Osteoblast (primary cell): ENCODE measurements at regions not wholly inside any gene's neighbourhood (a gene's known extent, or its start where the extent isn't known, plus 50 kb on each side); places are given as distances from the start of the nearest gene placed in this dataset.

ENCODE experiments used
- DNase-seq: peaks from one replicate; pipeline ENCODE4 v3.0.0; 2011; ENCODE audit warnings: low spot score, mixed read lengths; ENCODE audit not compliant: insufficient read length; ENCODE audit errors: missing footprints
- H2AFZ ChIP-seq: 2 replicates; pipeline ENCODE4 v1.6.0; 2011; ENCODE audit warnings: mild to moderate bottlenecking, low read length
- H3K27ac ChIP-seq: 2 replicates; pipeline ENCODE4 v1.5.1; 2011; ENCODE audit warnings: mild to moderate bottlenecking, low read depth, low read length, moderate library complexity
- H3K27me3 ChIP-seq: 2 replicates; pipeline ENCODE4 v1.6.0; 2012; ENCODE audit warnings: mild to moderate bottlenecking, control low read depth, inconsistent platforms, low read length, moderate library complexity; ENCODE audit not compliant: insufficient read depth
- H3K36me3 ChIP-seq: 2 replicates; pipeline ENCODE4 v1.5.1; 2011; ENCODE audit warnings: mild to moderate bottlenecking, low read length, control low read depth, moderate library complexity; ENCODE audit not compliant: insufficient read depth
- H3K4me1 ChIP-seq: 2 replicates; pipeline ENCODE4 v1.5.1; 2011; ENCODE audit warnings: mild to moderate bottlenecking, low read length, control low read depth, moderate library complexity; ENCODE audit not compliant: insufficient read depth
- H3K4me2 ChIP-seq: 2 replicates; pipeline ENCODE4 v1.6.0; 2011; ENCODE audit warnings: mild to moderate bottlenecking, low read length; ENCODE audit not compliant: insufficient read depth
- H3K4me3 ChIP-seq: fragments of 200-600 bp; sonication (generic); 3 replicates; pipeline ENCODE4 v1.5.1; 2012; ENCODE audit warnings: mild to moderate bottlenecking, low read length, inconsistent platforms; ENCODE audit not compliant: insufficient read depth
- H3K79me2 ChIP-seq: 2 replicates; pipeline ENCODE4 v1.6.0; 2012; ENCODE audit warnings: mild to moderate bottlenecking, low read length, control low read depth, inconsistent platforms; ENCODE audit not compliant: insufficient read depth
- H3K9me3 ChIP-seq: 2 replicates; pipeline ENCODE4 v1.5.1; 2011; ENCODE audit warnings: low read depth, low read length, control low read depth
- H4K20me1 ChIP-seq: 2 replicates; pipeline ENCODE4 v1.6.0; 2012; ENCODE audit warnings: mild to moderate bottlenecking, low read length, control low read depth; ENCODE audit not compliant: insufficient read depth
- TF ChIP-seq, protein P1 (sequence below): IDR thresholded peaks from 2 replicates; pipeline ENCODE4 v1.5.1; 2011; ENCODE audit warnings: mild to moderate bottlenecking, low read depth, low read length, moderate library complexity; ENCODE audit errors: extremely low read depth

GRCh38 chr4:136713140-136713539, 819.2 kb downstream of the PCDH18 start:
- peak; percentile 31 for DNase-seq
- H3K4me3 ChIP-seq = no peak overlapping the region
- H2AFZ ChIP-seq = no peak overlapping the region
- no peaks in the 10 kb centered on the region for H4K20me1 ChIP-seq
- H3K36me3 ChIP-seq = no peaks in the 10 kb centered on the region
- no peaks in the 10 kb centered on the region for H3K79me2 ChIP-seq
- no peak overlapping the region for H3K4me2 ChIP-seq
- no peaks in the 10 kb centered on the region for H3K9me3 ChIP-seq
- H3K27ac ChIP-seq = no peak overlapping the region
- H3K27me3 ChIP-seq = no peaks in the 10 kb centered on the region
- H3K4me1 ChIP-seq = no peaks in the 10 kb centered on the region
- TF ChIP-seq, protein P1, sequence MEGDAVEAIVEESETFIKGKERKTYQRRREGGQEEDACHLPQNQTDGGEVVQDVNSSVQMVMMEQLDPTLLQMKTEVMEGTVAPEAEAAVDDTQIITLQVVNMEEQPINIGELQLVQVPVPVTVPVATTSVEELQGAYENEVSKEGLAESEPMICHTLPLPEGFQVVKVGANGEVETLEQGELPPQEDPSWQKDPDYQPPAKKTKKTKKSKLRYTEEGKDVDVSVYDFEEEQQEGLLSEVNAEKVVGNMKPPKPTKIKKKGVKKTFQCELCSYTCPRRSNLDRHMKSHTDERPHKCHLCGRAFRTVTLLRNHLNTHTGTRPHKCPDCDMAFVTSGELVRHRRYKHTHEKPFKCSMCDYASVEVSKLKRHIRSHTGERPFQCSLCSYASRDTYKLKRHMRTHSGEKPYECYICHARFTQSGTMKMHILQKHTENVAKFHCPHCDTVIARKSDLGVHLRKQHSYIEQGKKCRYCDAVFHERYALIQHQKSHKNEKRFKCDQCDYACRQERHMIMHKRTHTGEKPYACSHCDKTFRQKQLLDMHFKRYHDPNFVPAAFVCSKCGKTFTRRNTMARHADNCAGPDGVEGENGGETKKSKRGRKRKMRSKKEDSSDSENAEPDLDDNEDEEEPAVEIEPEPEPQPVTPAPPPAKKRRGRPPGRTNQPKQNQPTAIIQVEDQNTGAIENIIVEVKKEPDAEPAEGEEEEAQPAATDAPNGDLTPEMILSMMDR = no peak

DNA sequence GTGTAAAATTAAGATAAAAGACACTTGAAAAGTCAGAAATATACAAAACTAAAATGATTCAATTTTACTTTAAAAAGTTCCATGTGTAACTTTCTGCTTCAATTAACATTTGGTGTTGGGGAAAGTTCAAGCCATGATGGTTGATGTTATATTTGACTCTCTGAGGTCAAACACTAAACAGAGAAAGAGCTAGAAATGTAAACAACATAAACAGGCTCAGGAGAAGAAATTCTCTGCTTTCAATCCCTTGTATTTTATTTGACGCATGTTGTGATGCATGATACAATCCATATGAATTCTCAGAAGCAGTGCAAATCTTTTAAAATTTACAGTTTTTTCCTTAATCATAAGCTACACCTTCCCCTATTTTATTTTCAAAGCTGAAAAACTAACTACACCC, 822.4 kb downstream of the PCDH18 start:
- TF ChIP-seq, protein P1 = no peak

GRCh38 chr4:136706942-136707341, 825.4 kb downstream of the PCDH18 start:
- Histone ChIP-seq H4K20me1 (no peaks in the 10 kb centered on the region), H3K27me3 (no peaks in the 10 kb centered on the region), H3K36me3 (no peaks in the 10 kb centered on the region)

More for the DNA sequence above, 822.4 kb downstream of the PCDH18 start:
- no peaks in the 10 kb centered on the region for H4K20me1 ChIP-seq
- H3K4me1 ChIP-seq = no peaks in the 10 kb centered on the region
- H3K9me3 ChIP-seq = no peaks in the 10 kb centered on the region
- no peak for DNase-seq
- H3K27me3 ChIP-seq = no peaks in the 10 kb centered on the region
- no peak overlapping the region for H3K4me2 ChIP-seq
- no peak overlapping the region for H3K27ac ChIP-seq
- H3K79me2 ChIP-seq = no peaks in the 10 kb centered on the region
- H3K36me3 ChIP-seq = no peaks in the 10 kb centered on the region
- H2AFZ ChIP-seq = no peak overlapping the region
- H3K4me3 ChIP-seq = no peak overlapping the region

DNA sequence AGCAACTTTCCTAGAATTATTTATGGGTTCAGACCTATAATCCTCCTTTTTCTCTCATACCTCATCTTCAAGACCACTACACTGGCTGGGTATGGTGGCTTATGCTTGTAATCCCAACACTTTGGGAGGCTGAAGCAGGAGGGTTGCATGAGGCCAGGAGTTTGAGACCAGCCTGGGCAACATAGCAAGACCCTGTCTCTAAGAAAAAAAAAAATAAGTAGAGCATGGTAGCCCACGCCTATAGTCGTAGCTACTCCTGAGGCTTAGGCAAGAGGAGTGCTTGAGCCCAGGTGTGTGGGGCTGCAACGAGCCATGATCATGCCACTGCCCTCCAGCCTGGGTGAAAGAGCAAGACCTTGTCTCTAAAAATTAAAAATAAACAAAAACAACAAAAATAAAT, 832.4 kb downstream of the PCDH18 start:
- no peaks in the 10 kb centered on the region for H4K20me1 ChIP-seq
- TF ChIP-seq, protein P1 = no peak
- H3K9me3 ChIP-seq = no peaks in the 10 kb centered on the region
- H3K4me1 ChIP-seq = no peaks in the 10 kb centered on the region
- no peak overlapping the region for H3K4me3 ChIP-seq
- no peaks in the 10 kb centered on the region for H3K36me3 ChIP-seq
- H3K27ac ChIP-seq = no peak overlapping the region
- no peaks in the 10 kb centered on the region for H3K27me3 ChIP-seq
- H3K79me2 ChIP-seq = no peaks in the 10 kb centered on the region
- no peak overlapping the region for H2AFZ ChIP-seq
- no peak for DNase-seq
- no peak overlapping the region for H3K4me2 ChIP-seq

More at GRCh38 chr4:136706942-136707341, 825.4 kb downstream of the PCDH18 start:
- no peak for DNase-seq
- Histone ChIP-seq H3K4me2 (no peak overlapping the region), H3K27ac (no peak overlapping the region), H2AFZ (no peak overlapping the region), H3K9me3 (no peaks in the 10 kb centered on the region), H3K79me2 (no peaks in the 10 kb centered on the region), H3K4me1 (no peaks in the 10 kb centered on the region), H3K4me3 (no peak overlapping the region)
- TF ChIP-seq, protein P1 = no peak
